ENCODE measurements at regions not wholly inside any gene's neighbourhood (a gene's known extent, or its start where the extent isn't known, plus 50 kb on each side); places are given as distances from the start of the nearest gene placed in this dataset.

- H3K4me1 ChIP-seq: no peaks in the 10 kb centered on the region
- H3K9me3 ChIP-seq: peaks cover 6% of the 10 kb centered on the region
- intact Hi-C loops (cut with DNase I): no loop called here
- DNase-seq: no peak
- no peak for ATAC-seq
- TF ChIP-seq, protein P1, sequence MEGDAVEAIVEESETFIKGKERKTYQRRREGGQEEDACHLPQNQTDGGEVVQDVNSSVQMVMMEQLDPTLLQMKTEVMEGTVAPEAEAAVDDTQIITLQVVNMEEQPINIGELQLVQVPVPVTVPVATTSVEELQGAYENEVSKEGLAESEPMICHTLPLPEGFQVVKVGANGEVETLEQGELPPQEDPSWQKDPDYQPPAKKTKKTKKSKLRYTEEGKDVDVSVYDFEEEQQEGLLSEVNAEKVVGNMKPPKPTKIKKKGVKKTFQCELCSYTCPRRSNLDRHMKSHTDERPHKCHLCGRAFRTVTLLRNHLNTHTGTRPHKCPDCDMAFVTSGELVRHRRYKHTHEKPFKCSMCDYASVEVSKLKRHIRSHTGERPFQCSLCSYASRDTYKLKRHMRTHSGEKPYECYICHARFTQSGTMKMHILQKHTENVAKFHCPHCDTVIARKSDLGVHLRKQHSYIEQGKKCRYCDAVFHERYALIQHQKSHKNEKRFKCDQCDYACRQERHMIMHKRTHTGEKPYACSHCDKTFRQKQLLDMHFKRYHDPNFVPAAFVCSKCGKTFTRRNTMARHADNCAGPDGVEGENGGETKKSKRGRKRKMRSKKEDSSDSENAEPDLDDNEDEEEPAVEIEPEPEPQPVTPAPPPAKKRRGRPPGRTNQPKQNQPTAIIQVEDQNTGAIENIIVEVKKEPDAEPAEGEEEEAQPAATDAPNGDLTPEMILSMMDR (IDR thresholded peaks at IDR 0.05): no peak
- H3K36me3 ChIP-seq: no peaks in the 10 kb centered on the region
- H3K27me3 ChIP-seq: no peaks in the 10 kb centered on the region
- no peak overlapping the region for H3K27ac ChIP-seq
- H3K4me3 ChIP-seq: no peak overlapping the region
Observed at GRCh38 chr2:187215532-187216240, 232.4 kb downstream of the CALCRL start.

- H3K36me3 ChIP-seq: no peaks in the 10 kb centered on the region
- H3K27ac ChIP-seq: no peak overlapping the region
- TF ChIP-seq, protein P1 (IDR thresholded peaks at IDR 0.05): no peak
- H3K4me1 ChIP-seq: no peaks in the 10 kb centered on the region
- H3K9me3 ChIP-seq: peaks cover 6% of the 10 kb centered on the region
- no peak for DNase-seq
- H3K4me3 ChIP-seq: no peak overlapping the region
- H3K27me3 ChIP-seq: no peaks in the 10 kb centered on the region
- intact Hi-C loops (cut with DNase I): no loop called here
- no peak for ATAC-seq
Observed at GRCh38 chr2:187214306-187214705, 233.7 kb downstream of the CALCRL start.

DNA sequence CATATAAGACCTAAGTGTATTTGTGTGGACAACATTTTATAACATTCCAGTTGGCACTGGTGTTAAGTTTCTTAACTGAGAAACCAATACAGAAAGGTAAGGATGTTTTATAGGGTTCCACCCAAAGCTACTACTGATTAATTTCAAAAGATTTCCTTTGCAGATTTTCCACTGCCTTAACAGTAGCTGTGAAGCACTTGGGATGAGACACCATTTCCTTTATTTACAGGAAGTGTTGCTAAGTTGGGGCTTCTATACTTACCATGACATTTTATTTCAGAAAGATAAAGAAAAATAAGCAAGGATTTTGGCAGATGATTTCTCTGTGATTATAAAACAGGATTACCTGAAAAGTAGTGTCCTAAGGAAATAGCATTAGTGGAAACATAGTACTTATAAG, 234.3 kb downstream of the CALCRL start:
- H3K27me3 ChIP-seq: no peaks in the 10 kb centered on the region
- intact Hi-C loops (cut with DNase I): no loop called here
- no peak for DNase-seq
- no peaks in the 10 kb centered on the region for H3K36me3 ChIP-seq
- TF ChIP-seq, protein P1 (IDR thresholded peaks at IDR 0.05): no peak
- H3K27ac ChIP-seq: no peak overlapping the region
- H3K9me3 ChIP-seq: peaks cover 6% of the 10 kb centered on the region
- H3K4me1 ChIP-seq: no peaks in the 10 kb centered on the region
- H3K4me3 ChIP-seq: no peak overlapping the region
- ATAC-seq: no peak

- intact Hi-C loops (cut with DNase I): no loop called here
- Histone ChIP-seq H3K27me3 (no peaks in the 10 kb centered on the region), H3K4me1 (no peaks in the 10 kb centered on the region), H3K9me3 (peaks cover 6% of the 10 kb centered on the region), H3K36me3 (no peaks in the 10 kb centered on the region), H3K27ac (no peak overlapping the region), H3K4me3 (no peak overlapping the region)
- TF ChIP-seq, protein P1 (IDR thresholded peaks at IDR 0.05): no peak
- DNase-seq: no peak
- no peak for ATAC-seq
Observed at GRCh38 chr2:187210726-187211125, 237.3 kb downstream of the CALCRL start.

DNA sequence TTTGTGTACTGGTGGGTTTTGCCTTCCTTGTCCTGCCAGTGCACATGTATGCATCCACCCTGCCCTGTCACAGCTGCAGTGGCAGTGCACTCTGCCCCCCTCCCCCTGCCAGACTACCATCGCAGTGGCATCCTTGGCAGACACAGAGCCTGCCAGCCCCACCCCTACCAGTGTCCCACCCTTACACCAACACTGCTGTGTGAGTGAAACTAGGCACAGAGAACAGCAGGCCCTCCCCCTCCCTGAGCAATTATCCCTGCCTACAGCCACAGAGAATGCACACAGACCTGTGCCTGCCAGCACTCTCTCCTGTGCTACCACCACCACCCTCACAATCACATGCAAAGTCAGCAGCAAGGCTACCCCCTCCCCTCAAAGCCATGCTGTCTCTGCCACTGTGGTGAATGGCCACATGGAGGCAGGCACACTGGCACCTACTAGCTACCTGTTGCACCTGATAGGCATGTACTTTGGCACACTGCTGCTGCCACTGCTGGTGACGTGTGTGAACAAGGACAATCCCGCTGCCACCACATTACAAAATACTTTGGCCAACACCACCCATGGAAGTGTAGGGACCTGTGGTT, 239.8 kb downstream of the CALCRL start:
- TF ChIP-seq, protein P1 (IDR thresholded peaks at IDR 0.05): no peak
- intact Hi-C loops (cut with DNase I): no loop called here
- peak; percentile 21 for ATAC-seq
- Histone ChIP-seq H3K9me3 (peaks cover 6% of the 10 kb centered on the region), H3K27me3 (no peaks in the 10 kb centered on the region), H3K4me3 (no peak overlapping the region), H3K36me3 (no peaks in the 10 kb centered on the region), H3K27ac (no peak overlapping the region), H3K4me1 (no peaks in the 10 kb centered on the region)
- no peak for DNase-seq
